SK-N-SH treated with all-trans-retinoic acid at 6 μM for 48 hours (cell line): ENCODE measurements at regions not wholly inside any gene's neighbourhood (a gene's known extent, or its start where the extent isn't known, plus 50 kb on each side); places are given as distances from the start of the nearest gene placed in this dataset.

ENCODE experiments used
- ATAC-seq: fragments of 200-7000 bp; cut with Tn5 transposase; 3 replicates; pipeline ENCODE4 v1.9.1; 2020; ENCODE audit warnings: mild to moderate bottlenecking, moderate library complexity
- BACH2 ChIP-seq: fragments of 250-450 bp; sonication (Bioruptor Pico); IDR thresholded peaks from 2 replicates; pipeline ENCODE4 v1.9.0; 2021; ENCODE audit warnings: mild to moderate bottlenecking, borderline replicate concordance
- CREB5 ChIP-seq: fragments of 250-450 bp; sonication (Bioruptor Pico); IDR thresholded peaks from 2 replicates; pipeline ENCODE4 v1.5.1; 2020; ENCODE audit warnings: low read depth, mild to moderate bottlenecking, moderate library complexity
- CSDC2 ChIP-seq: fragments of 250-450 bp; sonication (Bioruptor Pico); IDR thresholded peaks from 2 replicates; pipeline ENCODE4 v1.5.0; 2020; ENCODE audit warnings: mild to moderate bottlenecking, moderate library complexity
- CSRNP3 ChIP-seq: fragments of 250-450 bp; sonication (Bioruptor Pico); IDR thresholded peaks from 2 replicates; pipeline ENCODE4 v1.5.1; 2021; ENCODE audit warnings: mild to moderate bottlenecking, moderate library complexity
- ESRRG ChIP-seq: fragments of 250-450 bp; sonication (Bioruptor Pico); IDR thresholded peaks from 2 replicates; pipeline ENCODE4 v1.6.1; 2021; ENCODE audit warnings: mild to moderate bottlenecking
- GLIS3 ChIP-seq: fragments of 250-450 bp; sonication (Bioruptor Pico); IDR thresholded peaks from 2 replicates; pipeline ENCODE4 v1.5.0; 2020; ENCODE audit warnings: mild to moderate bottlenecking, moderate library complexity
- ISL1 ChIP-seq: fragments of 250-450 bp; sonication (Bioruptor Pico); IDR thresholded peaks from 2 replicates; pipeline ENCODE4 v2.1.2; 2022; ENCODE audit warnings: mild to moderate bottlenecking, moderate library complexity
- OSR1 ChIP-seq: fragments of 250-450 bp; sonication (Bioruptor Pico); IDR thresholded peaks from 2 replicates; pipeline ENCODE4 v1.8.0; 2022; ENCODE audit warnings: moderate library complexity, mild to moderate bottlenecking, inconsistent platforms
- PATZ1 ChIP-seq: fragments of 250-450 bp; sonication (Bioruptor Pico); IDR thresholded peaks from 2 replicates; pipeline ENCODE4 v1.8.0; 2020; ENCODE audit warnings: mild to moderate bottlenecking, moderate library complexity, borderline replicate concordance
- POU6F1 ChIP-seq: fragments of 250-450 bp; sonication (Bioruptor Pico); IDR thresholded peaks from 2 replicates; pipeline ENCODE4 v1.8.0; 2021; ENCODE audit warnings: low read depth, mild to moderate bottlenecking, moderate library complexity, borderline replicate concordance
- RARB ChIP-seq: fragments of 250-450 bp; sonication (Bioruptor Pico); IDR thresholded peaks from 2 replicates; pipeline ENCODE4 v1.8.0; 2021; ENCODE audit warnings: mild to moderate bottlenecking, moderate library complexity
- SNAI2 ChIP-seq: fragments of 250-450 bp; sonication (Bioruptor Pico); IDR thresholded peaks from 2 replicates; pipeline ENCODE4 v1.5.0; 2020; ENCODE audit warnings: mild to moderate bottlenecking, moderate library complexity
- TCF4 ChIP-seq: fragments of 250-450 bp; sonication (Bioruptor Pico); IDR thresholded peaks from 2 replicates; pipeline ENCODE4 v1.8.0; 2021; ENCODE audit warnings: mild to moderate bottlenecking, moderate library complexity, borderline replicate concordance
- TSHZ2 ChIP-seq: fragments of 250-450 bp; sonication (Bioruptor Pico); IDR thresholded peaks from 2 replicates; pipeline ENCODE4 v1.5.0; 2020; ENCODE audit warnings: mild to moderate bottlenecking, moderate library complexity
- ZC3H10 ChIP-seq: fragments of 250-450 bp; sonication (Bioruptor Pico); IDR thresholded peaks from 2 replicates; pipeline ENCODE4 v1.5.1; 2021; ENCODE audit warnings: mild to moderate bottlenecking, moderate library complexity
- ZFP3 ChIP-seq: fragments of 250-450 bp; sonication (Bioruptor Pico); IDR thresholded peaks from 2 replicates; pipeline ENCODE4 v1.5.0; 2020; ENCODE audit warnings: mild to moderate bottlenecking, moderate library complexity
- ZFP30 ChIP-seq: fragments of 450-650 bp; formaldehyde crosslinking; IDR thresholded peaks from 2 replicates; pipeline ENCODE4 v1.5.0; 2022; ENCODE audit warnings: mild to moderate bottlenecking, moderate library complexity
- ZNF565 ChIP-seq: fragments of 450-650 bp; formaldehyde crosslinking; conservative IDR thresholded peaks from 2 replicates; pipeline ENCODE4 v1.5.0; 2020; ENCODE audit warnings: low read depth, mild to moderate bottlenecking, moderate library complexity
- ZNF8 ChIP-seq: fragments of 450-650 bp; formaldehyde crosslinking; IDR thresholded peaks from 2 replicates; pipeline ENCODE4 v1.5.0; 2020; ENCODE audit warnings: mild to moderate bottlenecking, moderate library complexity

GRCh38 chr5:33334829-33335228 lies 105.9 kb upstream of the TARS1 start:
- TF ChIP-seq ZNF8 (CRISPR knock-in tag) (no peak), POU6F1 (CRISPR knock-in tag) (no peak), SNAI2 (CRISPR knock-in tag) (no peak), ZNF565 (CRISPR knock-in tag) (no peak), ZFP30 (CRISPR knock-in tag) (no peak), ISL1 (CRISPR knock-in tag) (no peak), PATZ1 (CRISPR knock-in tag) (no peak), TCF4 (CRISPR knock-in tag) (no peak), CSRNP3 (CRISPR knock-in tag) (no peak), CSDC2 (CRISPR knock-in tag) (no peak), ZC3H10 (CRISPR knock-in tag) (no peak), OSR1 (CRISPR knock-in tag) (no peak), TSHZ2 (CRISPR knock-in tag) (no peak), RARB (CRISPR knock-in tag) (no peak), ESRRG (CRISPR knock-in tag) (no peak), GLIS3 (CRISPR knock-in tag) (no peak), BACH2 (CRISPR knock-in tag) (no peak)
- TF ChIP-seq, all 23 proteins: peak for 0
- no peak for ATAC-seq

- ATAC-seq = no peak
- TF ChIP-seq POU6F1 (CRISPR knock-in tag) (no peak), CREB5 (CRISPR knock-in tag) (no peak), ZC3H10 (CRISPR knock-in tag) (no peak), CSRNP3 (CRISPR knock-in tag) (no peak), OSR1 (CRISPR knock-in tag) (no peak), ZFP3 (CRISPR knock-in tag) (no peak), BACH2 (CRISPR knock-in tag) (no peak), GLIS3 (CRISPR knock-in tag) (no peak), ESRRG (CRISPR knock-in tag) (no peak), RARB (CRISPR knock-in tag) (no peak), ZNF8 (CRISPR knock-in tag) (no peak), ZNF565 (CRISPR knock-in tag) (no peak), TSHZ2 (CRISPR knock-in tag) (no peak)
Measured at GRCh38 chr5:33336891-33337636, 103.7 kb upstream of the TARS1 start.
